Non-pigmented ciliary epithelial cell (primary cell): ENCODE measurements at regions not wholly inside any gene's neighbourhood (a gene's known extent, or its start where the extent isn't known, plus 50 kb on each side); places are given as distances from the start of the nearest gene placed in this dataset.

ENCODE experiments used
- DNase-seq: peaks from one replicate; pipeline ENCODE4 v3.0.0-alpha.2; 2010; ENCODE audit warnings: low read depth

GRCh38 chrX:5528057-5528456, 700.6 kb downstream of the NLGN4X start:
- DNase-seq: no peak

GRCh38 chrX:5526191-5526590, 702.5 kb downstream of the NLGN4X start:
- DNase-seq: no peak

GRCh38 chrX:5490786-5491563, 737.7 kb downstream of the NLGN4X start:
- no peak for DNase-seq

- DNase-seq: no peak
Measured at GRCh38 chrX:5474282-5474681, 754.4 kb downstream of the NLGN4X start.

GRCh38 chrX:5458300-5458842, 770.3 kb downstream of the NLGN4X start:
- no peak for DNase-seq

- DNase-seq: no peak
Measured at GRCh38 chrX:5449323-5449722, 779.3 kb downstream of the NLGN4X start.

GRCh38 chrX:5431823-5432222, 796.8 kb downstream of the NLGN4X start:
- DNase-seq: no peak

GRCh38 chrX:5425119-5425518, 803.5 kb downstream of the NLGN4X start:
- DNase-seq: no peak

GRCh38 chrX:5417381-5417780, 811.3 kb downstream of the NLGN4X start:
- no peak for DNase-seq

- no peak for DNase-seq
Measured at GRCh38 chrX:5415738-5416137, 812.9 kb downstream of the NLGN4X start.

- no peak for DNase-seq
Measured at GRCh38 chrX:5409106-5409505, 819.6 kb downstream of the NLGN4X start.

- DNase-seq: no peak
Measured at GRCh38 chrX:5402461-5402860, 826.2 kb downstream of the NLGN4X start.

- no peak for DNase-seq
Measured at GRCh38 chrX:5399403-5399802, 829.3 kb downstream of the NLGN4X start.

GRCh38 chrX:5397409-5397808, 831.3 kb downstream of the NLGN4X start:
- DNase-seq: no peak

- DNase-seq: no peak
Measured at GRCh38 chrX:5390376-5390775, 838.3 kb downstream of the NLGN4X start.

- no peak for DNase-seq
Measured at GRCh38 chrX:5388087-5388486, 840.6 kb downstream of the NLGN4X start.

- DNase-seq: no peak
Measured at GRCh38 chrX:5380426-5380825, 848.2 kb downstream of the NLGN4X start.

- DNase-seq: no peak
Measured at GRCh38 chrX:5341902-5342301, 886.8 kb downstream of the NLGN4X start.

GRCh38 chrX:5337160-5337559, 891.5 kb downstream of the NLGN4X start:
- DNase-seq: no peak

GRCh38 chrX:5324546-5324945, 904.1 kb downstream of the NLGN4X start:
- no peak for DNase-seq

- no peak for DNase-seq
Measured at GRCh38 chrX:5314148-5314547, 914.5 kb downstream of the NLGN4X start.

- no peak for DNase-seq
Measured at GRCh38 chrX:5307416-5307815, 921.3 kb downstream of the NLGN4X start.

GRCh38 chrX:5306654-5307121, 922.0 kb downstream of the NLGN4X start:
- DNase-seq: no peak

GRCh38 chrX:5305452-5305851, 923.2 kb downstream of the NLGN4X start:
- DNase-seq: no peak
